ENCODE measurements at regions not wholly inside any gene's neighbourhood (a gene's known extent, or its start where the extent isn't known, plus 50 kb on each side); places are given as distances from the start of the nearest gene placed in this dataset.
"Not testable (repeated sequence)": the region's sequence is repeated elsewhere in the genome, so short reads cannot be mapped to it uniquely, and the experiment has no call there.

GRCh38 chr10:21141946-21142492, 244.9 kb upstream of the NEBL start:
- Mint-ChIP-seq H3K36me3 (ENCODE audit: low read depth) (no peaks in the 10 kb centered on the region), H3K4me1 (ENCODE audit: low read depth) (no peaks in the 10 kb centered on the region), H3K9me3 (ENCODE audit: insufficient read depth) (no peaks in the 10 kb centered on the region), H3K27ac (no peak overlapping the region), H3K4me3 (no peak overlapping the region), H3K27me3 (ENCODE audit: low read depth) (no peaks in the 10 kb centered on the region)
- ATAC-seq = no peak
- ChIA-PET CTCF (no interaction called here), POLR2A (no interaction called here)
- no peak for DNase-seq

GRCh38 chr10:21138769-21139340, 241.7 kb upstream of the NEBL start:
- H3K27me3 Mint-ChIP-seq (ENCODE audit: low read depth) = no peaks in the 10 kb centered on the region
- H3K9me3 Mint-ChIP-seq (ENCODE audit: insufficient read depth) = no peaks in the 10 kb centered on the region
- no peaks in the 10 kb centered on the region for H3K4me1 Mint-ChIP-seq (ENCODE audit: low read depth)
- POLR2A ChIA-PET = no interaction called here
- no peak for DNase-seq
- ATAC-seq = no peak
- no peak overlapping the region for H3K4me3 Mint-ChIP-seq
- no peaks in the 10 kb centered on the region for H3K36me3 Mint-ChIP-seq (ENCODE audit: low read depth)
- CTCF ChIA-PET = no interaction called here
- H3K27ac Mint-ChIP-seq = no peak overlapping the region

GRCh38 chr10:21135023-21135931, 238.2 kb upstream of the NEBL start:
- H3K4me1 Mint-ChIP-seq (ENCODE audit: low read depth) = no peaks in the 10 kb centered on the region
- H3K9me3 Mint-ChIP-seq (ENCODE audit: insufficient read depth) = no peaks in the 10 kb centered on the region
- no peak overlapping the region for H3K4me3 Mint-ChIP-seq
- ChIA-PET CTCF (no interaction called here), POLR2A (no interaction called here)
- no peaks in the 10 kb centered on the region for H3K27me3 Mint-ChIP-seq (ENCODE audit: low read depth)
- H3K36me3 Mint-ChIP-seq (ENCODE audit: low read depth) = no peaks in the 10 kb centered on the region
- no peak for DNase-seq
- no peak for ATAC-seq
- H3K27ac Mint-ChIP-seq = no peak overlapping the region

- Mint-ChIP-seq H3K27me3 (ENCODE audit: low read depth) (peaks cover 3% of the 10 kb centered on the region), H3K9me3 (ENCODE audit: insufficient read depth) (no peaks in the 10 kb centered on the region), H3K4me3 (no peak overlapping the region), H3K36me3 (ENCODE audit: low read depth) (no peaks in the 10 kb centered on the region), H3K27ac (no peak overlapping the region), H3K4me1 (ENCODE audit: low read depth) (no peaks in the 10 kb centered on the region)
- POLR2A ChIA-PET = no interaction called here
- CTCF ChIA-PET = no interaction called here
- no peak for DNase-seq
- ATAC-seq = no peak
These were observed 237.5 kb upstream of the NEBL start for GRCh38 chr10:21134645-21135022.

GRCh38 chr10:21130683-21131442, 233.8 kb upstream of the NEBL start:
- no peaks in the 10 kb centered on the region for H3K9me3 Mint-ChIP-seq (ENCODE audit: insufficient read depth)
- peaks cover 3% of the 10 kb centered on the region for H3K27me3 Mint-ChIP-seq (ENCODE audit: low read depth)
- no peak overlapping the region for H3K4me3 Mint-ChIP-seq
- DNase-seq = no peak
- ChIA-PET POLR2A (no interaction called here), CTCF (no interaction called here)
- no peaks in the 10 kb centered on the region for H3K4me1 Mint-ChIP-seq (ENCODE audit: low read depth)
- no peaks in the 10 kb centered on the region for H3K36me3 Mint-ChIP-seq (ENCODE audit: low read depth)
- H3K27ac Mint-ChIP-seq = no peak overlapping the region
- ATAC-seq = no peak

GRCh38 chr10:21130108-21130507, 233.0 kb upstream of the NEBL start:
- Mint-ChIP-seq H3K27me3 (ENCODE audit: low read depth) (peaks cover 3% of the 10 kb centered on the region), H3K9me3 (ENCODE audit: insufficient read depth) (no peaks in the 10 kb centered on the region), H3K27ac (no peak overlapping the region), H3K4me1 (ENCODE audit: low read depth) (no peaks in the 10 kb centered on the region), H3K4me3 (no peak overlapping the region), H3K36me3 (ENCODE audit: low read depth) (no peaks in the 10 kb centered on the region)
- CTCF ChIA-PET = no interaction called here
- POLR2A ChIA-PET = no interaction called here
- DNase-seq (no peak), ATAC-seq (no peak)

GRCh38 chr10:21125471-21126228, 228.5 kb upstream of the NEBL start:
- ChIA-PET POLR2A (no interaction called here), CTCF (no interaction called here)
- Mint-ChIP-seq H3K27me3 (ENCODE audit: low read depth) (peaks cover 3% of the 10 kb centered on the region), H3K4me3 (no peak overlapping the region), H3K36me3 (ENCODE audit: low read depth) (no peaks in the 10 kb centered on the region), H3K4me1 (ENCODE audit: low read depth) (no peaks in the 10 kb centered on the region), H3K27ac (no peak overlapping the region), H3K9me3 (ENCODE audit: insufficient read depth) (no peaks in the 10 kb centered on the region)
- DNase-seq (no peak), ATAC-seq (no peak)

GRCh38 chr10:21122907-21123306, 225.8 kb upstream of the NEBL start:
- no peaks in the 10 kb centered on the region for H3K36me3 Mint-ChIP-seq (ENCODE audit: low read depth)
- H3K4me3 Mint-ChIP-seq = no peak overlapping the region
- H3K4me1 Mint-ChIP-seq (ENCODE audit: low read depth) = no peaks in the 10 kb centered on the region
- H3K27ac Mint-ChIP-seq = no peak overlapping the region
- no peaks in the 10 kb centered on the region for H3K9me3 Mint-ChIP-seq (ENCODE audit: insufficient read depth)
- ChIA-PET POLR2A (no interaction called here), CTCF (no interaction called here)
- H3K27me3 Mint-ChIP-seq (ENCODE audit: low read depth) = no peaks in the 10 kb centered on the region
- no peak for ATAC-seq
- no peak for DNase-seq

GRCh38 chr10:21121822-21122221, 224.7 kb upstream of the NEBL start:
- H3K4me1 Mint-ChIP-seq (ENCODE audit: low read depth); ATAC-seq; H3K9me3 Mint-ChIP-seq (ENCODE audit: insufficient read depth); DNase-seq; H3K27ac Mint-ChIP-seq; H3K36me3 Mint-ChIP-seq (ENCODE audit: low read depth); H3K4me3 Mint-ChIP-seq; CTCF ChIA-PET; H3K27me3 Mint-ChIP-seq (ENCODE audit: low read depth): not testable (repeated sequence)
- POLR2A ChIA-PET = interaction anchor here (0.7 kb wide), 1 partner anchor 167 kb away, joined by 3 read pairs; no protein-coding TSS in a partner anchor

- CTCF ChIA-PET = no interaction called here
- no peaks in the 10 kb centered on the region for H3K27me3 Mint-ChIP-seq (ENCODE audit: low read depth)
- H3K4me3 Mint-ChIP-seq = no peak overlapping the region
- ATAC-seq (no peak), DNase-seq (no peak)
- no peaks in the 10 kb centered on the region for H3K36me3 Mint-ChIP-seq (ENCODE audit: low read depth)
- no peaks in the 10 kb centered on the region for H3K9me3 Mint-ChIP-seq (ENCODE audit: insufficient read depth)
- no peaks in the 10 kb centered on the region for H3K4me1 Mint-ChIP-seq (ENCODE audit: low read depth)
- POLR2A ChIA-PET = no interaction called here
- H3K27ac Mint-ChIP-seq = no peak overlapping the region
These were observed 217.6 kb upstream of the NEBL start for GRCh38 chr10:21114683-21115082.

- no peak overlapping the region for H3K27ac Mint-ChIP-seq
- H3K4me3 Mint-ChIP-seq = no peak overlapping the region
- CTCF ChIA-PET = no interaction called here
- POLR2A ChIA-PET = no interaction called here
- ATAC-seq (no peak), DNase-seq (no peak)
- no peaks in the 10 kb centered on the region for H3K36me3 Mint-ChIP-seq (ENCODE audit: low read depth)
- H3K27me3 Mint-ChIP-seq (ENCODE audit: low read depth) = no peaks in the 10 kb centered on the region
- no peaks in the 10 kb centered on the region for H3K4me1 Mint-ChIP-seq (ENCODE audit: low read depth)
- no peaks in the 10 kb centered on the region for H3K9me3 Mint-ChIP-seq (ENCODE audit: insufficient read depth)
These were observed 213.2 kb upstream of the NEBL start for GRCh38 chr10:21110358-21110757.

GRCh38 chr10:21106931-21107330, 209.8 kb upstream of the NEBL start:
- H3K4me3 Mint-ChIP-seq; H3K27me3 Mint-ChIP-seq (ENCODE audit: low read depth); POLR2A ChIA-PET; CTCF ChIA-PET; ATAC-seq; H3K9me3 Mint-ChIP-seq (ENCODE audit: insufficient read depth); H3K36me3 Mint-ChIP-seq (ENCODE audit: low read depth); H3K4me1 Mint-ChIP-seq (ENCODE audit: low read depth); H3K27ac Mint-ChIP-seq; DNase-seq: not testable (repeated sequence)

Measured in activated CD8-positive, alpha-beta T cell treated with anti-CD3 and anti-CD28 coated beads, Interleukin-2, amount 10 ng/mL, durations not matched to agents 7 days and 5 days (primary cell).